H1 (cell line): ENCODE measurements at regions not wholly inside any gene's neighbourhood (a gene's known extent, or its start where the extent isn't known, plus 50 kb on each side); places are given as distances from the start of the nearest gene placed in this dataset.

Experiments used
- CTCF ChIP-seq, 3 experiments: IDR thresholded peaks; 1 replicate in 2 of 3; 2 replicates in 1 of 3; pipeline versions ENCODE4 v1.5.1 to v1.6.1; 2011; ENCODE audit warnings: low read length in 3 of 3, mild to moderate bottlenecking in 3 of 3, inconsistent platforms in 2 of 3, low read depth in 1 of 3, moderate library complexity in 1 of 3; ENCODE audit not compliant: insufficient read depth in 1 of 3; ENCODE audit errors: control extremely low read depth in 1 of 3
- E2F6 ChIP-seq: IDR thresholded peaks from 2 replicates; pipeline ENCODE4 v1.6.1; 2012; ENCODE audit warnings: inconsistent platforms
- POLR2A ChIP-seq, 2 experiments: IDR thresholded peaks; 1 replicate in 1 of 2; 2 replicates in 1 of 2; pipeline ENCODE4 v1.6.1; 2011; ENCODE audit warnings: low read depth in 2 of 2, low read length in 2 of 2, mild to moderate bottlenecking in 2 of 2; ENCODE audit errors: control extremely low read depth in 1 of 2
- RNF2 ChIP-seq: fragments of 200-900, 300-1000 bp; sonication (generic); IDR thresholded peaks from 2 replicates; pipeline ENCODE4 v1.7.1; 2016; ENCODE audit warnings: borderline replicate concordance, low read depth, mild to moderate bottlenecking, antibody characterized with exemption, low read length; ENCODE audit not compliant: poor library complexity, severe bottlenecking; ENCODE audit errors: missing control alignments
- RXRA ChIP-seq: IDR thresholded peaks from 2 replicates; pipeline ENCODE4 v1.6.1; 2011; ENCODE audit warnings: low read depth, mild to moderate bottlenecking, low read length, moderate library complexity; ENCODE audit not compliant: insufficient read depth
- SP1 ChIP-seq: IDR thresholded peaks from 2 replicates; pipeline ENCODE4 v1.6.1; 2011; ENCODE audit warnings: low read depth, low read length
- TAF1 ChIP-seq: IDR thresholded peaks from 2 replicates; pipeline ENCODE4 v1.6.1; 2011; ENCODE audit warnings: mild to moderate bottlenecking, low read depth, low read length
- TEAD4 ChIP-seq: IDR thresholded peaks from 2 replicates; pipeline ENCODE4 v1.6.1; 2012; ENCODE audit warnings: low read depth, low read length, inconsistent platforms, mixed read lengths

DNA sequence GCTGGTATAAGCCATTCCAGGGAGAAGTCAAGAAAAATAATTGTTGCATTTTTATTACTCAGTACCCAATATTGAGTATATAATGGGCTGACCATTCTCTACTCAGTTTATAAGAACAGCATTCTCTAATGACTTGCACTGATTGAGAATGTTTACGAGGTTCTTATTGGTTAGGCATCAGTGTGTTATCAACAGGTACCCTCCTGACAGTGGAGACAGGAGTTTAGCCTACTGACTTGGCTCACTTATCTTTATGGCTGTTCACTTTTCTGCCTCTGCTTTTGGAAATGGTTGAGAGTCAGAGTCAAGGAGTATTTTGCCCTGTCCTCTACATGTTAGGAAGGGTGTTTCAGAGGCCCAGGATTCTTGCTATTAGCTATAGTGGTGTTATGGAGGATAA is 228.0 kb upstream of the RGS6 start:
- TF ChIP-seq CTCF (IDR thresholded peaks at IDR 0.05; ENCODE audit: control extremely low read depth in 1 of 3, insufficient read depth in 1 of 3, low read depth in 1 of 3, low read length in 3 of 3) (no peak), SP1 (no peak), E2F6 (no peak), RXRA (no peak), POLR2A (IDR thresholded peaks at IDR 0.05; ENCODE audit: control extremely low read depth in 1 of 2, low read depth in 2 of 2, low read length in 2 of 2) (no peak), TAF1 (no peak), RNF2 (no peak), TEAD4 (no peak)
